NCI-H2171 treated with DMSO at 0.1 percent for 48 hours (cell line): ENCODE measurements at regions not wholly inside any gene's neighbourhood (a gene's known extent, or its start where the extent isn't known, plus 50 kb on each side); places are given as distances from the start of the nearest gene placed in this dataset.

ENCODE experiments used
- DNase-seq: peaks from one replicate; lab custom pipeline; 2025; lab: John Stamatoyannopoulos, UW

GRCh38 chr18:53649621-53650020 lies 574.8 kb downstream of the MBD2 start:
- no peak for DNase-seq

GRCh38 chr18:53644799-53645471 lies 579.5 kb downstream of the MBD2 start:
- peak; percentile 16 for DNase-seq

- no peak for DNase-seq
These were observed 584.8 kb downstream of the MBD2 start for GRCh38 chr18:53639687-53640086.

- DNase-seq: no peak
These were observed 595.1 kb downstream of the MBD2 start for GRCh38 chr18:53629337-53629736.

GRCh38 chr18:53625997-53626599 lies 598.4 kb downstream of the MBD2 start:
- DNase-seq: no peak

GRCh38 chr18:53610957-53611356 lies 613.5 kb downstream of the MBD2 start:
- no peak for DNase-seq

GRCh38 chr18:53606792-53607191 lies 617.7 kb downstream of the MBD2 start:
- no peak for DNase-seq

- no peak for DNase-seq
These were observed 619.3 kb downstream of the MBD2 start for GRCh38 chr18:53605198-53605597.

- peak; percentile 50 for DNase-seq
These were observed 621.2 kb downstream of the MBD2 start for GRCh38 chr18:53603276-53603675.

GRCh38 chr18:53601344-53601743 lies 623.1 kb downstream of the MBD2 start:
- DNase-seq: no peak

- DNase-seq: no peak
These were observed 637.5 kb downstream of the MBD2 start for GRCh38 chr18:53586923-53587322.
